Small intestine (tissue), 7 donors: ENCODE measurements at regions not wholly inside any gene's neighbourhood (a gene's known extent, or its start where the extent isn't known, plus 50 kb on each side); places are given as distances from the start of the nearest gene placed in this dataset.
A peak's percentile ranks its signal among the peaks of the same experiment; 100 is the strongest.

ENCODE experiments used
- DNase-seq, 2 donors: peaks; one replicate each; pipeline versions ENCODE4 v3.0.0 to v3.0.0-alpha.2; 2013
- FAIRE-seq: peaks from 2 replicates; lab custom pipeline; 2012; peaks lifted over from hg19 to GRCh38; lab: Jason Lieb, UNC
- H3K27ac ChIP-seq, 3 donors: one replicate each; pipeline ENCODE4 v1.5.1; 2013; ENCODE audit warnings: low read length in 2 of 3, mild to moderate bottlenecking in 2 of 3, control low read depth in 1 of 3, inconsistent platforms in 1 of 3, low read depth in 1 of 3, moderate library complexity in 1 of 3
- H3K27me3 ChIP-seq, 3 donors: one replicate each; pipeline ENCODE4 v1.6.1; 2013; ENCODE audit warnings: low read length in 3 of 3, inconsistent platforms in 1 of 3; ENCODE audit not compliant: control insufficient read depth in 3 of 3, insufficient read depth in 3 of 3
- H3K36me3 ChIP-seq, 3 donors: one replicate each; pipeline ENCODE4 v1.6.1; 2013; ENCODE audit warnings: low read length in 3 of 3, inconsistent platforms in 1 of 3, low read depth in 1 of 3, mild to moderate bottlenecking in 1 of 3, moderate library complexity in 1 of 3; ENCODE audit not compliant: control insufficient read depth in 3 of 3, insufficient read depth in 2 of 3
- H3K4me1 ChIP-seq, 3 donors: one replicate each; pipeline ENCODE4 v1.6.1; 2013; ENCODE audit warnings: low read length in 2 of 3, inconsistent platforms in 1 of 3, low read depth in 1 of 3, mild to moderate bottlenecking in 1 of 3, moderate library complexity in 1 of 3; ENCODE audit not compliant: control insufficient read depth in 3 of 3, insufficient read depth in 2 of 3
- H3K4me3 ChIP-seq, 3 donors: one replicate each; pipeline ENCODE4 v1.5.1; 2013; ENCODE audit warnings: low read length in 3 of 3, control low read depth in 1 of 3, inconsistent platforms in 1 of 3, low read depth in 1 of 3, mild to moderate bottlenecking in 1 of 3, moderate library complexity in 1 of 3
- H3K9me3 ChIP-seq, 2 donors: one replicate each; pipeline ENCODE4 v1.6.1; 2013; ENCODE audit warnings: low read depth in 1 of 2, low read length in 1 of 2; ENCODE audit not compliant: control insufficient read depth in 2 of 2, insufficient read depth in 1 of 2
- WGBS, 3 donors: extraction: QIAGEN DNeasy Blood & Tissue Kit; methylation state at CpG; one replicate each; pipeline ENCODE4 v1.1.7; 2013; 5-methylcytosine and 5-hydroxymethylcytosine counted together
- donor health status: healthy with polysubstance abuse.
- donor health status: control.
- donor health status: control.
- donor health status: Bipolar disorder and iron deficiency.
- donor health status: healthy.

GRCh38 chr20:39130627-39131026, 168.5 kb downstream of the DHX35 start:
- DNase-seq (no peak), FAIRE-seq (no peak)
- 71 to 77% (median 73%) methylated on average over 12 of the region's 12 CpGs for WGBS, 3 donors
- Histone ChIP-seq H3K27ac (no peak overlapping the region), H3K4me3 (no peak overlapping the region), H3K36me3 (no peaks in the 10 kb centered on the region), H3K4me1 (no peaks in the 10 kb centered on the region), H3K27me3 (no peaks in the 10 kb centered on the region), H3K9me3 (no peaks in the 10 kb centered on the region)

GRCh38 chr20:39129523-39129922, 167.4 kb downstream of the DHX35 start:
- H3K9me3 ChIP-seq: no peaks in the 10 kb centered on the region
- 58 to 66% (median 59%) methylated on average over 2 of the region's 2 CpGs for WGBS, 3 donors
- no peak overlapping the region for H3K4me3 ChIP-seq
- FAIRE-seq (no peak), DNase-seq (no peak)
- no peaks in the 10 kb centered on the region for H3K4me1 ChIP-seq
- H3K27ac ChIP-seq: no peak overlapping the region
- no peaks in the 10 kb centered on the region for H3K27me3 ChIP-seq
- H3K36me3 ChIP-seq: no peaks in the 10 kb centered on the region

GRCh38 chr20:39124064-39124463, 161.9 kb downstream of the DHX35 start:
- no peaks in the 10 kb centered on the region for H3K27me3 ChIP-seq
- 78 to 89% (median 87%) methylated on average over 7 of the region's 7 CpGs for WGBS, 3 donors
- no peaks in the 10 kb centered on the region for H3K36me3 ChIP-seq
- no peak overlapping the region for H3K27ac ChIP-seq
- no peak overlapping the region for H3K4me3 ChIP-seq
- no peak for FAIRE-seq
- H3K4me1 ChIP-seq: no peaks in the 10 kb centered on the region
- H3K9me3 ChIP-seq: no peaks in the 10 kb centered on the region
- no peak for DNase-seq

- no peak for FAIRE-seq
These were observed 161.0 kb downstream of the DHX35 start for GRCh38 chr20:39123185-39123557.

GRCh38 chr20:39117491-39117890, 155.3 kb downstream of the DHX35 start:
- Histone ChIP-seq H3K27ac (no peak overlapping the region), H3K27me3 (no peaks in the 10 kb centered on the region), H3K9me3 (no peaks in the 10 kb centered on the region), H3K4me1 (no peaks in the 10 kb centered on the region), H3K36me3 (no peaks in the 10 kb centered on the region), H3K4me3 (no peak overlapping the region)
- DNase-seq (peak in 1 of 2 donors; percentile 8), FAIRE-seq (no peak)

More at GRCh38 chr20:39123185-39123557, 161.0 kb downstream of the DHX35 start:
- no peak overlapping the region for H3K4me3 ChIP-seq
- H3K27me3 ChIP-seq: no peaks in the 10 kb centered on the region
- H3K27ac ChIP-seq: no peak overlapping the region
- 12 to 33% (median 33%) methylated on average over 3 of the region's 3 CpGs for WGBS, 3 donors
- no peaks in the 10 kb centered on the region for H3K36me3 ChIP-seq
- no peaks in the 10 kb centered on the region for H3K4me1 ChIP-seq
- no peaks in the 10 kb centered on the region for H3K9me3 ChIP-seq
- DNase-seq: no peak

GRCh38 chr20:39116020-39116419, 153.9 kb downstream of the DHX35 start:
- no peak for FAIRE-seq

GRCh38 chr20:39112178-39112743, 150.1 kb downstream of the DHX35 start:
- DNase-seq (peak; percentile 29 to 40), FAIRE-seq (no peak)
- WGBS, 3 donors: 16 to 29% (median 21%) methylated on average over 9 of the region's 9 CpGs
- Histone ChIP-seq H3K4me1 (no peaks in the 10 kb centered on the region), H3K4me3 (no peak overlapping the region), H3K27ac (no peak overlapping the region), H3K9me3 (no peaks in the 10 kb centered on the region), H3K36me3 (no peaks in the 10 kb centered on the region), H3K27me3 (peaks cover 1 to 3% (median 2%) of the 10 kb centered on the region in 3 donors)

More at GRCh38 chr20:39116020-39116419, 153.9 kb downstream of the DHX35 start:
- no peaks in the 10 kb centered on the region for H3K36me3 ChIP-seq
- no peaks in the 10 kb centered on the region for H3K9me3 ChIP-seq
- no peaks in the 10 kb centered on the region for H3K4me1 ChIP-seq
- H3K27me3 ChIP-seq: peaks cover 0 to 2% (median 0%) of the 10 kb centered on the region in 3 donors
- H3K27ac ChIP-seq: no peak overlapping the region
- DNase-seq: no peak
- H3K4me3 ChIP-seq: no peak overlapping the region
- WGBS, 3 donors: 88 to 95% (median 91%) methylated on average over 2 of the region's 2 CpGs

GRCh38 chr20:39111359-39112177, 149.4 kb downstream of the DHX35 start:
- Histone ChIP-seq H3K27ac (no peak overlapping the region), H3K27me3 (peaks cover 1 to 3% (median 2%) of the 10 kb centered on the region in 3 donors), H3K9me3 (no peaks in the 10 kb centered on the region), H3K36me3 (no peaks in the 10 kb centered on the region), H3K4me3 (no peak overlapping the region), H3K4me1 (no peaks in the 10 kb centered on the region)
- no peak for DNase-seq
- 4 to 11% (median 7%) methylated on average over 4 of the region's 4 CpGs for WGBS, 3 donors
- FAIRE-seq: no peak
